Activated CD4-positive, alpha-beta T cell treated with anti-CD3 and anti-CD28 coated beads, Interleukin-10, Interleukin-2, amounts not matched to agents 100 ng/mL and 50 ng/mL, durations not matched to agents 16 hours and 8 hours (primary cell): ENCODE measurements at regions not wholly inside any gene's neighbourhood (a gene's known extent, or its start where the extent isn't known, plus 50 kb on each side); places are given as distances from the start of the nearest gene placed in this dataset.
"Not testable (repeated sequence)": the region's sequence is repeated elsewhere in the genome, so short reads cannot be mapped to it uniquely, and the experiment has no call there.

Experiments
- DNase-seq: peaks from one replicate; pipeline ENCODE4 v3.0.0-alpha.2; 2020

GRCh38 chr5:52623291-52623690 is 164.4 kb upstream of the ITGA1 start:
- no peak for DNase-seq

- DNase-seq, result no peak
These were observed 163.4 kb upstream of the ITGA1 start for GRCh38 chr5:52624291-52624690.

GRCh38 chr5:52626312-52626711 is 161.4 kb upstream of the ITGA1 start:
- DNase-seq, result no peak

GRCh38 chr5:52627740-52628139 is 160.0 kb upstream of the ITGA1 start:
- DNase-seq, result no peak

- no peak for DNase-seq
These were observed 155.4 kb upstream of the ITGA1 start for GRCh38 chr5:52632281-52632680.

GRCh38 chr5:52634171-52634570 is 153.5 kb upstream of the ITGA1 start:
- not testable (repeated sequence) for DNase-seq

- no peak for DNase-seq
These were observed 149.0 kb upstream of the ITGA1 start for GRCh38 chr5:52638732-52639131.

- DNase-seq, result no peak
These were observed 139.0 kb upstream of the ITGA1 start for GRCh38 chr5:52648726-52649125.

- no peak for DNase-seq
These were observed 132.6 kb upstream of the ITGA1 start for GRCh38 chr5:52655163-52655562.

GRCh38 chr5:52656569-52657246 is 131.0 kb upstream of the ITGA1 start:
- no peak for DNase-seq

GRCh38 chr5:52657247-52657645 is 130.5 kb upstream of the ITGA1 start:
- DNase-seq, result peak; percentile 44

- no peak for DNase-seq
These were observed 129.5 kb upstream of the ITGA1 start for GRCh38 chr5:52658246-52658645.

GRCh38 chr5:52660621-52661020 is 127.1 kb upstream of the ITGA1 start:
- no peak for DNase-seq

GRCh38 chr5:52661903-52662595 is 125.7 kb upstream of the ITGA1 start:
- DNase-seq, result no peak

GRCh38 chr5:52665559-52665958 is 122.2 kb upstream of the ITGA1 start:
- DNase-seq, result no peak

- DNase-seq, result no peak
These were observed 119.6 kb upstream of the ITGA1 start for GRCh38 chr5:52668139-52668538.

- DNase-seq, result no peak
These were observed 119.1 kb upstream of the ITGA1 start for GRCh38 chr5:52668544-52669185.

GRCh38 chr5:52672459-52672858 is 115.3 kb upstream of the ITGA1 start:
- DNase-seq, result no peak

GRCh38 chr5:52673495-52673894 is 114.2 kb upstream of the ITGA1 start:
- DNase-seq, result no peak

- DNase-seq, result no peak
These were observed 112.7 kb upstream of the ITGA1 start for GRCh38 chr5:52674815-52675545.

- no peak for DNase-seq
These were observed 105.2 kb upstream of the ITGA1 start for GRCh38 chr5:52682492-52682891.

GRCh38 chr5:52684051-52684450 is 103.7 kb upstream of the ITGA1 start:
- no peak for DNase-seq

GRCh38 chr5:52685566-52685965 is 102.2 kb upstream of the ITGA1 start:
- no peak for DNase-seq

- no peak for DNase-seq
These were observed 101.7 kb upstream of the ITGA1 start for GRCh38 chr5:52685971-52686370.
